ENCODE measurements at regions not wholly inside any gene's neighbourhood (a gene's known extent, or its start where the extent isn't known, plus 50 kb on each side); places are given as distances from the start of the nearest gene placed in this dataset.
"Not testable (repeated sequence)": the region's sequence is repeated elsewhere in the genome, so short reads cannot be mapped to it uniquely, and the experiment has no call there.

DNA sequence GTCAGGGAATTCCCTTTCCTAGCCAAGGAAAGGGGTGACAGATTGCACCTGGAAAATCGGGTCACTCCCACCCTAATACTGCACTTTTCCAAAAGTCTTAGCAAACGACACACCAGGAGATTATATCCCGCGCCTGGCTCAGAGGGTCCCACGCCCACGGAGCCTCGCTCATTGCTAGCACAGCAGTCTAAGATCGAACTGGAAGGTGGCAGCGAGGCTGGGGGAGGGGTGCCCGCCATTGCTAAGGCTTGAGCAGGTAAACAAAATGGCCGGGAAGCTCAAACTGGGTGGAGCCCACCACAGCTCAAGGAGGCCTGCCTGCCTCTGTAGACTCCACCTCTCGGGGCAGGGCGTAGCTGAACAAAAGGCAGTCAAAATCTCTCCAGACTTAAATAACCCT, 440.2 kb upstream of the PHF14 start:
- H3K27me3 Mint-ChIP-seq; H3K36me3 Mint-ChIP-seq (ENCODE audit: low read depth); H3K4me3 Mint-ChIP-seq; H3K27ac Mint-ChIP-seq; ATAC-seq; DNase-seq; H3K9me3 Mint-ChIP-seq; H3K4me1 Mint-ChIP-seq: not testable (repeated sequence)

DNA sequence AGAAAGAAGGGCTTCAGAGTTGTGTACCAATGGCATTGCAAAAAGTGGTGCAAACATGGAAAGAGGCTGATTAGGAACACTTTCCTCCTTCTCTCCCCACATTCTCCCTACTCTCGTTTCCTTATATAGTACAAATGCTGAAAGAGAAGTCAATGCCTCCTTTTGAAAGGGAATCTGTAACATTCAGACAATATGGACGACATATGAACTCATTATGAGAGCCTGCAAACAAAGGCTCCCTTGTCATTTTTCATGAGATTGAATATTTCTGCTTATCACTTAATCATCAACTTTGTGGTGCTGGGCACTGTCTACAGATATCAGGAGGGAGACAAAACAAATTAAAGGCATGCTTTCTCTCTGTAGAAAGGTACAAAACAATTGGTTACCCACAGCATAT, 437.1 kb upstream of the PHF14 start:
- H3K36me3 Mint-ChIP-seq (ENCODE audit: low read depth), result no peaks in the 10 kb centered on the region
- no peak overlapping the region for H3K4me3 Mint-ChIP-seq
- no peaks in the 10 kb centered on the region for H3K27me3 Mint-ChIP-seq
- no peak for DNase-seq
- H3K9me3 Mint-ChIP-seq, result no peaks in the 10 kb centered on the region
- H3K4me1 Mint-ChIP-seq, result no peaks in the 10 kb centered on the region
- no peak for ATAC-seq
- H3K27ac Mint-ChIP-seq, result no peak overlapping the region

DNA sequence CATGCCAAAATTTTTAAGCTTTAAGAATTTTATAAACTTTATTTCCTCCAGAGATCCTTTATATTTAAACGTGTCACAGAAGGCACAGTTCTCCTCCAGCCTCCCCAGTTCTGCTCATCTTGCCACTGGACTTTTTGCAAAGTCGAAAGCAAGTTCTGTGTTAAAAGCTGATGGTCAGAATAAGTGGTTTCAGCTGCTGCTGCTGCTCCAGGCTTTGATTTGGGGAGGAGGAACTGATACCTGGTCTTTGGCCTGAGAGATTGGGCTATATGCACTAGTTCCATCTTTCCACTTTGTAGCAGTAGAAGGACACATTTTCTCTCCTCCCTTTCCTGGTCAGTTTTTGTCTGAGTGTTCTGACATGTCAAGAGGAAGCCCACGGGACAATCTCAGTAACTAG, 435.9 kb upstream of the PHF14 start:
- Mint-ChIP-seq H3K4me3 (no peak overlapping the region), H3K27ac (no peak overlapping the region), H3K36me3 (ENCODE audit: low read depth) (no peaks in the 10 kb centered on the region), H3K4me1 (no peaks in the 10 kb centered on the region), H3K9me3 (no peaks in the 10 kb centered on the region), H3K27me3 (no peaks in the 10 kb centered on the region)
- DNase-seq (no peak), ATAC-seq (no peak)

DNA sequence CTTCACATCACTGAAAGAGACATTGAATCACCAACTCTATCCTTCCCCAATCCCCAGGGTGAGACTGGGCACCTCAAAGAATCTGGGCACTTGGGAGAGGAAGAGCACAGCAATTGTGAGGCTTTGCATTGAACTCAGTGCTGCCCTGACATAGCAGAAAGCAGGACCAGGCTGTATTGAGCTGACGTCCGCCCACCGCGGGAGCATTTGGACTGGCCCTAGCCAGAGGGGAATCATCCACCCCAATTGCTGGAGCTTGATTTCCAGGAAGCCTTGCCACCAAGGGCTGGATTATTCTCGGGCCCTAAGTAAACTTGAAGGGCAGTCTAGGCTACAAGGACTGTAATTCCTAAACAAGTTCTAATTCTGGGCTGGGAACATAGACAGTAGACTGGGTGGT, 416.3 kb upstream of the PHF14 start:
- Mint-ChIP-seq H3K4me3 (no peak overlapping the region), H3K36me3 (ENCODE audit: low read depth) (no peaks in the 10 kb centered on the region), H3K27me3 (no peaks in the 10 kb centered on the region), H3K27ac (no peak overlapping the region), H3K4me1 (no peaks in the 10 kb centered on the region), H3K9me3 (no peaks in the 10 kb centered on the region)
- DNase-seq (no peak), ATAC-seq (no peak)

DNA sequence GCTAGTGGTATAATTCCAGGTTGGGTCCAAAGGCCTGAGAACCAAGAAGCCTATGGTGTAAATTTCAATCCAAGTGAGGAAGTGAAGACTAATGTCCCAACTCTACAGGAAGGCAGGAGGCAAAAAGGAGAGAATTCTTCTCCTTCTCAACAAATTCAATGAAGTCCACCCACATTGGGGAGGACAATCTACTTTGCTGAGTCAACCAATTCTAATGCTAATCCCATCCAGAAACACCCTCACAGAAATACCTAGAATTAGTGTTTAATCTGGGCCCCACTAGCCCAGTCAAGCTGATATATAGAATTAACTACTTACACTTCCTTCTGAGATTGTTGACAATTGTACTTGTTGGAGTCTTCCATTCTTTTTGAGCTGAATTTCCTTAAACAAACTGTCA, 413.2 kb upstream of the PHF14 start:
- no peak for ATAC-seq

DNA sequence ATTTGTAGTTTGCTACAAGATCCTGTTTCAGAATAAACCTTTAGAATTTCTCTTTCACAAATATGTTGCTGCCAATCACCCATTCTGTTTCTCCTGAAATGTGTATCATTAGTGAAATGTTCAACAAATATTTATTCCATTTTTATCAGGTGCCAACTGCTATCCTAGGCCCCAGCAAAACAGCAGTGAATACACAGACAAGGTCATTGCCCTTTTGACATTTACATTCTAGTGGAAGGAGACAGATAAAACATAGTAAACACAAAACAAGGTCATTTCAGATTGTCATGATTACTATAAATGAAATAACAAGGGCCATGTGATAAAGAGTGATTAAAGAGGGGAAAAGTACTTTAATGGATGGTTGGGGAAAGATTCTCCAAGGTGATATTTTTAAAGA, 404.8 kb upstream of the PHF14 start:
- H3K4me1 Mint-ChIP-seq, result no peaks in the 10 kb centered on the region
- H3K9me3 Mint-ChIP-seq, result no peaks in the 10 kb centered on the region
- no peaks in the 10 kb centered on the region for H3K27me3 Mint-ChIP-seq

More for the DNA sequence above, 413.2 kb upstream of the PHF14 start:
- no peak overlapping the region for H3K4me3 Mint-ChIP-seq
- no peak for DNase-seq
- H3K27ac Mint-ChIP-seq, result no peak overlapping the region
- no peaks in the 10 kb centered on the region for H3K27me3 Mint-ChIP-seq
- H3K36me3 Mint-ChIP-seq (ENCODE audit: low read depth), result no peaks in the 10 kb centered on the region
- no peaks in the 10 kb centered on the region for H3K4me1 Mint-ChIP-seq
- no peaks in the 10 kb centered on the region for H3K9me3 Mint-ChIP-seq

DNA sequence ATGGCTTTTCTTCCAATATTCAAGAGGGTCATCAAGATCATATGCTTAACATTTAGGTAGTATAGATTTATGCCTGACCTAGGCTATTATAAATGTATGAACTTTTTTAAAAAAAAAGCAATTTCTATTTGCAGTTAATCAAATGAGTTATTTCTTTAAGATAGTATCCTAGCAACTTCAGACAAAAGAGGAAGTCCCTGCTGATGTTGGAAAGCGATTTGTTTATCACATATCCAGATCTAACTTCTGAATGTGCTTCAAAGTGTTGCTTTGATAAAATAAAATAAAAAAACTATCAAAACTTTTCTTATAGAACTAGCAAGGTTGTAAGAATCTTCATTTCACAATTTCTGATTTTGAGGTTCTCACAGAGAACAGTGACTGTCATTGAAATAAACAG, 401.9 kb upstream of the PHF14 start:
- DNase-seq (no peak), ATAC-seq (no peak)
- Mint-ChIP-seq H3K27ac (no peak overlapping the region), H3K27me3 (no peaks in the 10 kb centered on the region), H3K9me3 (no peaks in the 10 kb centered on the region), H3K4me3 (no peak overlapping the region), H3K36me3 (ENCODE audit: low read depth) (no peaks in the 10 kb centered on the region), H3K4me1 (no peaks in the 10 kb centered on the region)

More for the DNA sequence above, 404.8 kb upstream of the PHF14 start:
- ATAC-seq (no peak), DNase-seq (no peak)
- no peak overlapping the region for H3K27ac Mint-ChIP-seq
- no peak overlapping the region for H3K4me3 Mint-ChIP-seq
- no peaks in the 10 kb centered on the region for H3K36me3 Mint-ChIP-seq (ENCODE audit: low read depth)

DNA sequence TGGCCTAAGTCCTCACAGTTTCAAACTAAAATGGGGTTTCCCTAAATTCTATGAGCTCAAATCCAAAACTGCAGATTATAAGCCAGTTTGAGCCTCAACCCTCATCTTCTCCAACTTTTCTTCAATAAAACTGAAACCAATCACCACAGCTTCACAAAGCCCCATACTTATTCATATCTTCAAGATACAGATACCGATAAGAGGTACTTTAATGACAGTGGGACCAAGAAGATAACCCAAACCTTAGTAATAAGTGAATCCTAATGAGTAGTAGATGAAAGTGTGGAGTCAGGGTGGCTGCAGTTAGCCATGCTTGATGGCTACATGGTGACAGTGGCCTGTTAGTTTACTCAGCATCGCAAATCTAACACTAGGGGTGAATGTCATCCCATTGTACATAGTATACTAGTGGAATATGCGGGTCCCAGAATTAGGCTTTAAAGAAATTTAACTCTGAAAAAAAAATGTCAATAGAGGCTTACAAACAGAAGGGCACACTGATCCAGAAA, 395.8 kb upstream of the PHF14 start:
- ATAC-seq, result no peak
- H3K4me3 Mint-ChIP-seq, result no peak overlapping the region
- DNase-seq, result no peak
- H3K9me3 Mint-ChIP-seq, result no peaks in the 10 kb centered on the region
- no peaks in the 10 kb centered on the region for H3K27me3 Mint-ChIP-seq
- H3K36me3 Mint-ChIP-seq (ENCODE audit: low read depth), result no peaks in the 10 kb centered on the region
- no peak overlapping the region for H3K27ac Mint-ChIP-seq
- no peaks in the 10 kb centered on the region for H3K4me1 Mint-ChIP-seq

DNA sequence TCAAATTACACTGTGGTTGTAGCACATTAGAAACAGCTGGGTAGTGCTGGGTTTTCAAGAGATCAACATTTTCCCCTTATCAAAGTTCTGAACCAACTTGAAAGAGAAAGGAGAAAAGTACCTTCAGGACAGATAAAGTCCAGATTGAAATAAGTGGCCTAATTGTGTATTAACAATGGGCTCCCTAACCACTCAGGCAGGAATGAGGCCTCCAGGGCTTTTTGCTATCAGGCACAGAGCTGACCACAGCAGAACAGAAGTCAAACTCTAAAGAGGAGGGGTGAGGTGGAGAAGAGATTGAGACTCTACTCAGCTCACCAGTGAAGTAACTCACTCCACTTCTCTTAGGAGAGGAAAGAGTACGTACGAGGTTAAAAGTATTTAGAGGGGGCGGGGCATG, 394.1 kb upstream of the PHF14 start:
- Mint-ChIP-seq H3K4me1 (no peaks in the 10 kb centered on the region), H3K4me3 (no peak overlapping the region), H3K9me3 (no peaks in the 10 kb centered on the region), H3K27ac (no peak overlapping the region), H3K36me3 (ENCODE audit: low read depth) (no peaks in the 10 kb centered on the region), H3K27me3 (no peaks in the 10 kb centered on the region)
- DNase-seq, result no peak
- no peak for ATAC-seq

DNA sequence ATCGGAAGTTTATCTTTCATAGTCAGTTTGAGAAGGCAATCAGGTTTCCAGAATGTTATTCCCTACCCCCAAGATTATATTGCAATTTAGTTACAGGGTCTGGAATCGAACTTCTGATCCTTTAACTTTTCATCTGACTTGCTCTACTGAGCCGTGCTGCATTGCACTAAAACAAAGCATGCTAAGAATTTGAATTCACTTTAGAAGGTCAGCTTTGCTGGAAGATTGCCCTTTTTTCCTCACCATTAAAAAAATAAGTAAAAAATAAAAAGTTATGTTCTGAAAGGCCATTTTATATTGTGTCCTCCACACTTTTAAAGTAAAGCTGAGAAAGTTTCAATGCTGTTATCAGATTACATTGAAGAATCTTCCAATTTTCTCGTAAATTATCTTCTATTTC, 388.8 kb upstream of the PHF14 start:
- no peak overlapping the region for H3K27ac Mint-ChIP-seq
- ATAC-seq, result no peak
- no peak for DNase-seq
- H3K4me3 Mint-ChIP-seq, result no peak overlapping the region
- H3K4me1 Mint-ChIP-seq, result no peaks in the 10 kb centered on the region
- H3K27me3 Mint-ChIP-seq, result no peaks in the 10 kb centered on the region
- H3K36me3 Mint-ChIP-seq (ENCODE audit: low read depth), result no peaks in the 10 kb centered on the region
- H3K9me3 Mint-ChIP-seq, result no peaks in the 10 kb centered on the region

DNA sequence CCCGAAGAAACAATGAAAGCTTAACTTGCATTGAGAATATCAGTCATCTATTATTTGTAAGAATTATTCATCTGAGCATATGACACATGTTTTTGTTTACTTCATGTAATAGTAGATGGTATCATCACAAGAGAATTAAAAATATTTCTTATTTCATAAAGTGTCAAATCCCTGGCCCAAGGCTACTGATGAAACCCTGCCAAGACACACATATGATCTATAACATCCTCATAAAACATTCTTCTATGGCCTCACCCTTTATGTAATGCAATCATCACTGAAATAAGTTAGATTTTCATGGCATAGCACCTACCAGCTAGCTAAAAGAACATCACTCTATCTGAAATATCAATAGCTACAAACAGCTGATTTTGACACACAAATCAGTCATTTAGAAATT, 385.6 kb upstream of the PHF14 start:
- H3K9me3 Mint-ChIP-seq, result no peaks in the 10 kb centered on the region
- no peak overlapping the region for H3K4me3 Mint-ChIP-seq
- ATAC-seq (no peak), DNase-seq (no peak)
- no peaks in the 10 kb centered on the region for H3K36me3 Mint-ChIP-seq (ENCODE audit: low read depth)
- no peaks in the 10 kb centered on the region for H3K4me1 Mint-ChIP-seq
- no peaks in the 10 kb centered on the region for H3K27me3 Mint-ChIP-seq
- H3K27ac Mint-ChIP-seq, result no peak overlapping the region

DNA sequence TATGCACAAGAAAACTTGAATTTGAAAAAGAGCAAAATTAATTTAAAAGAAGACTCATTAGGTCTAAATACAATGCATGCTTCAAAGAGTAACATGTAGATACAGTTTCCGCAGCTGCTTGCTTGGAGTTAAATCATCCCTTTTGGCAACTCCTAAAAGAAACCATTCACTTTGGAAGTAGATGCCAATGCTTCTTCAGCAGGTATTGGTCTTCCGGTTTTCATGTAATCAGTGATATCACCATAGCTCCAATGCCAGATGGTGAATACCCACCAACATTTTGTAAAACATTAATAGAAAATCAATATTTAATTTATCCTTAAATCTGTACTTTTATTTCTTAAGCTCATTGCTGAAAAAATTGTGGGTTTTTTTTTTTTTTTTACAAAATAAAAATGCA, 381.1 kb upstream of the PHF14 start:
- no peaks in the 10 kb centered on the region for H3K9me3 Mint-ChIP-seq
- H3K4me1 Mint-ChIP-seq, result no peaks in the 10 kb centered on the region
- H3K27ac Mint-ChIP-seq, result no peak overlapping the region
- DNase-seq (no peak), ATAC-seq (no peak)
- H3K36me3 Mint-ChIP-seq (ENCODE audit: low read depth), result no peaks in the 10 kb centered on the region
- H3K27me3 Mint-ChIP-seq, result no peaks in the 10 kb centered on the region
- H3K4me3 Mint-ChIP-seq, result no peak overlapping the region

DNA sequence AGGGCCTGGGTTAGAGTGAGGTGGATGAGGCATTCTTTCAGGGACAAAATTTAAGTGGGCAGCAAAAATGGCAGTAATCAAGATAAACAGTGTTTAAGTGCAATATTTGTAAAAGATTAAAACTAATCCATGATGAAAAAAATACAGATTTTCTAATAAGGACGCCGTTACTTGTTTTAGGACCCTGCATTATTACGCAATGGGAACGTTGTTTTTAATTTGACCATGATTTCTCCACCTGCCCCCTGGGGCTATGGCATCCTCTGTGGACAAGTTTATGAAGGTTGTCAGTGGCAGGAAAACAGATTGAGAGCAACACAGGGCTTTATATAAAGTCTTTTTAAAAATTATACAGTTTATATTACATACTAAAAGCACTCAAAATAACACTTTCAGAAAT, 380.6 kb upstream of the PHF14 start:
- ATAC-seq, result no peak
- Mint-ChIP-seq H3K9me3 (no peaks in the 10 kb centered on the region), H3K27me3 (no peaks in the 10 kb centered on the region), H3K4me3 (no peak overlapping the region), H3K27ac (no peak overlapping the region), H3K36me3 (ENCODE audit: low read depth) (no peaks in the 10 kb centered on the region), H3K4me1 (no peaks in the 10 kb centered on the region)
- no peak for DNase-seq

DNA sequence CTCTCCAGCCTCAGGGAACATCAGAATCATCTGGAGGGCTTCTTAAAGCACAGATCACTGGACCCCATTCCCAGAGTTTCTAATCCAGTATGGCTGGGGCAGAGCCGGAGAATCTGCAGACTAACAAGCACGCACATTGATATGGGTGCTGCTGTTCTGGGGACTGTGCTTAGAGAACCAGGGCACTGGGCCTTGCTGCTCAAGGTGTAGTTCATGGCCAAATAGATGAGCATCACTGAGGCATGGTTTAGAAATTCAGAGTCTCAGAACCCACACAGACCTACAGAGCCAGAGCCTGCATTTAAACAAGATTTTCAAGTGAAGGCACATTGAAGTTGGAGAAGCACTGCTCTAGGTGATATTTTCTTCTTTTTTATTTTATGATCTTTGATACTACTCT, 376.8 kb upstream of the PHF14 start:
- DNase-seq, result no peak
- H3K4me3 Mint-ChIP-seq, result no peak overlapping the region
- no peak overlapping the region for H3K27ac Mint-ChIP-seq
- no peaks in the 10 kb centered on the region for H3K4me1 Mint-ChIP-seq
- no peak for ATAC-seq
- no peaks in the 10 kb centered on the region for H3K27me3 Mint-ChIP-seq
- H3K36me3 Mint-ChIP-seq (ENCODE audit: low read depth), result no peaks in the 10 kb centered on the region
- H3K9me3 Mint-ChIP-seq, result no peaks in the 10 kb centered on the region

DNA sequence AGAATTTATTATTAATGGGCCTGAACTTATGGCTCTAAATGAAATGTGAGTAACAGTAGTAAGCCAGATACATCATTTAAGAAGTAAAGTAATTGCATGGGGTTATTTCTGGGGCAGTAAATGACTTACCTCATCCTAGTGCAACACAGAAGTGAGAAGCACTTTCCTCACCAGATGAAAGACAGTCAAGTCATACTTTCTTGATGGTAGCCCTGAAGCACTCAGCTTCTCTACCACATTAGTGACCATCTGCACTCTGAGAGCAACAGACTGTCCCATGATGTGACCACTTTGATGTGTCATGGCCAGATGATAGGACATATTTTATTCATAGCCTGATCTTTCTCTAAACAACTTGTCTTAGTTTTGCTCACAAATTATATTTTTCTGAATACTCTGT, 369.5 kb upstream of the PHF14 start:
- no peak for ATAC-seq
- Mint-ChIP-seq H3K9me3 (no peaks in the 10 kb centered on the region), H3K4me1 (no peaks in the 10 kb centered on the region), H3K4me3 (no peak overlapping the region), H3K27me3 (no peaks in the 10 kb centered on the region), H3K36me3 (ENCODE audit: low read depth) (no peaks in the 10 kb centered on the region), H3K27ac (no peak overlapping the region)
- no peak for DNase-seq

DNA sequence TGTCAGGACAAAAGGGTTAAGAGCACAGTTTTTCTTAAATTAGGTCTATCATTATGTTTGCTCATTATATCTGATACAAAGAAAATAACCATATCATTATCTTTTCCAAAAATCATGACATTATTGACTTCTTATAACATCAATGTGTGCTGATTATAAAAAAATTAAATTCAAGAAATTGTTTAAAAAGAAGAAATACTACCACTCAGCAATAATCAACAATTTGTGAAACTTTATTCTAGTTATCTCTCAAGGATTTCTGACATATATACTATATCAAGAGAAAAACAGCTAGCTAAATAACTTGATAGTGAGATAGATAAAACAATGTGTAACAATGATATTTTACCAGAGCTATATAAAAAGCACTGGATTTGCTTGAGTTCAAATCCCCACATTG, 360.7 kb upstream of the PHF14 start:
- Mint-ChIP-seq H3K4me1 (no peaks in the 10 kb centered on the region), H3K36me3 (ENCODE audit: low read depth) (no peaks in the 10 kb centered on the region), H3K27ac (no peak overlapping the region), H3K9me3 (peaks cover 14% of the 10 kb centered on the region), H3K27me3 (peaks cover 2% of the 10 kb centered on the region), H3K4me3 (no peak overlapping the region)
- ATAC-seq (no peak), DNase-seq (no peak)
